GM23338 (cell line): ENCODE measurements at regions not wholly inside any gene's neighbourhood (a gene's known extent, or its start where the extent isn't known, plus 50 kb on each side); places are given as distances from the start of the nearest gene placed in this dataset.

ENCODE experiments used
- ATAC-seq: fragments of 200-7000 bp; cut with Tn5 transposase; 3 replicates; pipeline ENCODE4 v1.9.1; 2020
- DNase-seq: peaks from one replicate; pipeline ENCODE4 v3.0.0-alpha.2; 2015; ENCODE audit warnings: low spot score
- H2AFZ ChIP-seq: fragments of 200-600 bp; sonication (generic); 2 replicates; pipeline ENCODE4 v1.8.0; 2016; ENCODE audit warnings: antibody characterized with exemption, mild to moderate bottlenecking, moderate library complexity
- H3F3A ChIP-seq: fragments of 200-600 bp; sonication (generic); replicated peaks from 2 replicates; pipeline ENCODE4 v1.8.0; 2017; ENCODE audit warnings: antibody characterized with exemption, mixed run types, low read depth
- H3K27ac ChIP-seq: fragments of 200-600 bp; sonication (generic); 2 replicates; pipeline ENCODE4 v1.6.1; 2016; ENCODE audit warnings: low read depth
- H3K27me3 ChIP-seq: fragments of 200-600 bp; sonication (generic); 2 replicates; pipeline ENCODE4 v1.8.0; 2016; ENCODE audit warnings: mild to moderate bottlenecking, mixed run types, moderate library complexity; ENCODE audit not compliant: insufficient read depth
- H3K36me3 ChIP-seq: fragments of 200-600 bp; sonication (generic); 2 replicates; pipeline ENCODE4 v1.8.0; 2016; ENCODE audit warnings: mild to moderate bottlenecking; ENCODE audit not compliant: insufficient read depth
- H3K4me1 ChIP-seq: fragments of 200-600 bp; sonication (generic); 2 replicates; pipeline ENCODE4 v1.8.0; 2016; ENCODE audit warnings: mild to moderate bottlenecking, moderate library complexity; ENCODE audit not compliant: insufficient read depth
- H3K4me2 ChIP-seq: fragments of 200-600 bp; sonication (generic); 2 replicates; pipeline ENCODE4 v1.7.1; 2017; ENCODE audit warnings: mixed run types
- H3K4me3 ChIP-seq: fragments of 200-600 bp; sonication (generic); 2 replicates; pipeline ENCODE4 v1.6.1; 2016; ENCODE audit warnings: mixed run types
- H3K79me2 ChIP-seq: fragments of 200-600 bp; sonication (generic); replicated peaks from 2 replicates; pipeline ENCODE4 v1.8.0; 2017; ENCODE audit warnings: mild to moderate bottlenecking; ENCODE audit not compliant: insufficient read depth
- H3K9me2 ChIP-seq: fragments of 200-600 bp; sonication (generic); 2 replicates; pipeline ENCODE4 v1.8.0; 2017; ENCODE audit not compliant: insufficient read depth
- H4K20me1 ChIP-seq: fragments of 200-600 bp; sonication (generic); replicated peaks from 2 replicates; pipeline ENCODE4 v1.8.0; 2017; ENCODE audit warnings: mild to moderate bottlenecking; ENCODE audit not compliant: insufficient read depth
- H3K27ac Mint-ChIP-seq: 2 replicates; pipeline ENCODE4 v1.8.0; 2020; ENCODE audit warnings: inconsistent platforms, mild to moderate bottlenecking, moderate library complexity, mixed read lengths
- H3K27me3 Mint-ChIP-seq: 3 replicates; pipeline ENCODE4 v1.8.0; 2022; ENCODE audit warnings: low read depth, mild to moderate bottlenecking, moderate library complexity, mixed read lengths, inconsistent platforms; ENCODE audit not compliant: insufficient read depth, poor library complexity
- H3K36me3 Mint-ChIP-seq: 3 replicates; pipeline ENCODE4 v1.8.0; 2021; ENCODE audit warnings: low read depth, mild to moderate bottlenecking, inconsistent platforms, moderate library complexity, mixed read lengths
- H3K4me1 Mint-ChIP-seq: 3 replicates; pipeline ENCODE4 v1.8.0; 2020; ENCODE audit warnings: mild to moderate bottlenecking, inconsistent platforms, mixed read lengths
- H3K4me3 Mint-ChIP-seq: 3 replicates; pipeline ENCODE4 v1.8.0; 2021; ENCODE audit warnings: moderate library complexity, mild to moderate bottlenecking, inconsistent platforms, mixed read lengths
- H3K9me3 Mint-ChIP-seq: 3 replicates; pipeline ENCODE4 v1.8.0; 2020; ENCODE audit warnings: moderate library complexity, mild to moderate bottlenecking, inconsistent platforms, mixed read lengths
- CREB1 ChIP-seq: fragments of 250-450 bp; sonication (Bioruptor Pico); IDR thresholded peaks from 2 replicates; pipeline ENCODE4 v1.5.0; 2020; ENCODE audit warnings: low read depth, mild to moderate bottlenecking, moderate library complexity
- EZH2 ChIP-seq: fragments of 200-600 bp; sonication (generic); IDR thresholded peaks from one replicate; pipeline ENCODE4 v1.8.0; 2017; ENCODE audit warnings: antibody characterized with exemption, mild to moderate bottlenecking, low read depth; ENCODE audit not compliant: unreplicated experiment
- EZH2phosphoT487 ChIP-seq: fragments of 200-600 bp; sonication (generic); IDR thresholded peaks from one replicate; pipeline ENCODE4 v1.8.1; 2018; ENCODE audit warnings: antibody characterized with exemption; ENCODE audit not compliant: unreplicated experiment
- NANOG ChIP-seq: IDR thresholded peaks from 2 replicates; pipeline ENCODE4 v1.6.1; 2016; ENCODE audit warnings: antibody characterized with exemption, borderline replicate concordance
- POLR2AphosphoS5 ChIP-seq: IDR thresholded peaks from 2 replicates; pipeline ENCODE4 v1.6.1; 2016; ENCODE audit warnings: antibody characterized with exemption, low read depth
- STAT1 ChIP-seq: IDR thresholded peaks from one replicate; pipeline ENCODE4 v1.6.1; 2016; ENCODE audit warnings: antibody characterized with exemption; ENCODE audit not compliant: unreplicated experiment
- ZNF114 ChIP-seq: fragments of 250-450 bp; sonication (Bioruptor Pico); IDR thresholded peaks from 2 replicates; pipeline ENCODE4 v1.5.0; 2020; ENCODE audit warnings: mild to moderate bottlenecking, moderate library complexity
- TF ChIP-seq, protein P1 (sequence below): IDR thresholded peaks from 2 replicates; pipeline ENCODE4 v1.6.1; 2016; ENCODE audit warnings: antibody characterized with exemption
- TF ChIP-seq, protein P2 (sequence below), 2 experiments: fragments of 200-600 bp in 1 of 2; sonication (generic) in 1 of 2; conservative IDR thresholded peaks; 2 replicates each; pipeline versions ENCODE4 v1.5.1 to v1.6.1; 2016 to 2017; ENCODE audit warnings: antibody characterized with exemption in 2 of 2, low read depth in 2 of 2, mild to moderate bottlenecking in 2 of 2, moderate library complexity in 1 of 2
- TF ChIP-seq, protein P3 (sequence below): fragments of 250-450 bp; sonication (Bioruptor Pico); IDR thresholded peaks from 2 replicates; pipeline ENCODE4 v1.5.0; 2020; ENCODE audit warnings: mild to moderate bottlenecking, moderate library complexity

DNA sequence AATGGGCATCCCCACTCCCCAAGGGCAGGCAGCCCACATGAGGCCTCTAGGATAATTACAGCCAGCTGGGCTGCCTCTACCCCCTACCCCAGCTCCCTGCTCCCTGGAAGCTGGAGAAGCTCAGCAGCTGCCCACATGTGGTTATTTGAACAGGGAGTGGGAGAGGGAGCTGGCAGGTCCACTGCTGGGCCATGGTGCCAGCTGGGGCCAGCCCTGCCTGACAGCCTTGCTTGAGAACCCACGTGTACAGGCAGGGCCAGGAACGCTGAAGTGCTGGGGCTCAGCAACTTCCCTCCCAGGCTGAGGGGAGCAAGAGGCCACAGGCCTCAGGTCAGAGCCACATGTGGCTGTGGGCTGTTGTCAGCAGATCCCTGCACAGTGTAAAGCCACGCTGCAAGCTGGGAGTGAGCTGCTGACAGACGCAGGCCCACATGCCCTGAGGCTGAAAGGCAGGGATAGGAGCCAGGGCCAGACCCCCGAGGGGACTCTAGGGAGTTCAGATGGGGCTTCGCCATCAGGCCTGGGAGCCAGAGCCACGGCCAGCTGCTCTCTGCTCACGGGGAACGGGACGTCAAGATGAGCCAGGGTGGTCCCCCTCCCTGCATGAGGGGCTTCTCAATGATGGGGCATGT lies 129.0 kb downstream of the SYF2 start (continued):
- TF ChIP-seq, protein P1, sequence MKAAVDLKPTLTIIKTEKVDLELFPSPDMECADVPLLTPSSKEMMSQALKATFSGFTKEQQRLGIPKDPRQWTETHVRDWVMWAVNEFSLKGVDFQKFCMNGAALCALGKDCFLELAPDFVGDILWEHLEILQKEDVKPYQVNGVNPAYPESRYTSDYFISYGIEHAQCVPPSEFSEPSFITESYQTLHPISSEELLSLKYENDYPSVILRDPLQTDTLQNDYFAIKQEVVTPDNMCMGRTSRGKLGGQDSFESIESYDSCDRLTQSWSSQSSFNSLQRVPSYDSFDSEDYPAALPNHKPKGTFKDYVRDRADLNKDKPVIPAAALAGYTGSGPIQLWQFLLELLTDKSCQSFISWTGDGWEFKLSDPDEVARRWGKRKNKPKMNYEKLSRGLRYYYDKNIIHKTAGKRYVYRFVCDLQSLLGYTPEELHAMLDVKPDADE, result no peak
- no peak for TF ChIP-seq EZH2phosphoT487

DNA sequence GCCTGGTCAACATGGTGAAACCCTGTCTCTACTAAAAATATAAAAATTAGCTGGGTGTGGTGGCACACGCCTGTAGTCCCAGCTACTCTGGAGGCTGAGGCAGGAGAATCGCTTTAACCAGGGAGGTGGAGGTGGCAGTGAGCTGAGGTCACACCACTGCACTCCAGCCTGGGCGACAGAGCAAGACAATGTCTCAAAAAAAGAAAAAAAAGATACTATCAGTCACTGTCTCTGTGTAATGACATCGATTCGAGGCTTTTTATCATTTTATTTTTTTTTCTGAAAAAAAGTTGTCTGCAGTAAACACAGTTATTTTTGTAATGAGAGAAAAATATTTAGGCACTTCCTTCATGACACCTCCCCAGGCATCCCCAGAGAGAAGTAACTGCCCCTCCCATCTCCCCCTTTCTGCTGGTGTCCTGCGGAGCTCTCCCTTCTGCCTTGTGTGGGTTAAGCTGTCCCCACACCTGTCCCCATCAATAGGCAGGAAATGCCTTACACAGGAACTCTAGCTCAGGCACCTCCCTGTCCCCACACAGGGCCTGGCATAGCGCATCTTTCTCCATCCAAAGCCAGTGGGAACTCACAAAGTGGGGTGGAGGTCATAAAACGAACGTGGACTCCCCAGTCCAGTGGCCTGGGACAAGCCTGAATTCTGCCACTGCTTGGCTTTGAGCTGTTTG lies 132.0 kb downstream of the SYF2 start:
- H3K27me3 ChIP-seq, result no peaks in the 10 kb centered on the region
- no peaks in the 10 kb centered on the region for H3K36me3 ChIP-seq
- H3K9me2 ChIP-seq, result no peaks in the 10 kb centered on the region
- no peak overlapping the region for H3K27ac ChIP-seq
- no peaks in the 10 kb centered on the region for H4K20me1 ChIP-seq
- peaks cover 10% of the 10 kb centered on the region for H3K27me3 Mint-ChIP-seq
- no peaks in the 10 kb centered on the region for H3K4me1 ChIP-seq
- no peaks in the 10 kb centered on the region for H3K79me2 ChIP-seq
- no peak overlapping the region for H3K4me3 Mint-ChIP-seq
- no peaks in the 10 kb centered on the region for H3K36me3 Mint-ChIP-seq
- no peak overlapping the region for H3K4me2 ChIP-seq
- DNase-seq, result no peak
- H3K4me3 ChIP-seq, result no peak overlapping the region
- H3F3A ChIP-seq, result no peaks in the 10 kb centered on the region
- TF ChIP-seq STAT1 (no peak), CREB1 (no peak), ZNF114 (CRISPR knock-in tag) (no peak), NANOG (no peak), POLR2AphosphoS5 (no peak), EZH2phosphoT487 (no peak), EZH2 (no peak)
- TF ChIP-seq, protein P1, result no peak
- TF ChIP-seq, protein P2, sequence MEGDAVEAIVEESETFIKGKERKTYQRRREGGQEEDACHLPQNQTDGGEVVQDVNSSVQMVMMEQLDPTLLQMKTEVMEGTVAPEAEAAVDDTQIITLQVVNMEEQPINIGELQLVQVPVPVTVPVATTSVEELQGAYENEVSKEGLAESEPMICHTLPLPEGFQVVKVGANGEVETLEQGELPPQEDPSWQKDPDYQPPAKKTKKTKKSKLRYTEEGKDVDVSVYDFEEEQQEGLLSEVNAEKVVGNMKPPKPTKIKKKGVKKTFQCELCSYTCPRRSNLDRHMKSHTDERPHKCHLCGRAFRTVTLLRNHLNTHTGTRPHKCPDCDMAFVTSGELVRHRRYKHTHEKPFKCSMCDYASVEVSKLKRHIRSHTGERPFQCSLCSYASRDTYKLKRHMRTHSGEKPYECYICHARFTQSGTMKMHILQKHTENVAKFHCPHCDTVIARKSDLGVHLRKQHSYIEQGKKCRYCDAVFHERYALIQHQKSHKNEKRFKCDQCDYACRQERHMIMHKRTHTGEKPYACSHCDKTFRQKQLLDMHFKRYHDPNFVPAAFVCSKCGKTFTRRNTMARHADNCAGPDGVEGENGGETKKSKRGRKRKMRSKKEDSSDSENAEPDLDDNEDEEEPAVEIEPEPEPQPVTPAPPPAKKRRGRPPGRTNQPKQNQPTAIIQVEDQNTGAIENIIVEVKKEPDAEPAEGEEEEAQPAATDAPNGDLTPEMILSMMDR (conservative IDR thresholded peaks at IDR 0.05; ENCODE audit: low read depth in 2 of 2), result no peak
- TF ChIP-seq, protein P3, sequence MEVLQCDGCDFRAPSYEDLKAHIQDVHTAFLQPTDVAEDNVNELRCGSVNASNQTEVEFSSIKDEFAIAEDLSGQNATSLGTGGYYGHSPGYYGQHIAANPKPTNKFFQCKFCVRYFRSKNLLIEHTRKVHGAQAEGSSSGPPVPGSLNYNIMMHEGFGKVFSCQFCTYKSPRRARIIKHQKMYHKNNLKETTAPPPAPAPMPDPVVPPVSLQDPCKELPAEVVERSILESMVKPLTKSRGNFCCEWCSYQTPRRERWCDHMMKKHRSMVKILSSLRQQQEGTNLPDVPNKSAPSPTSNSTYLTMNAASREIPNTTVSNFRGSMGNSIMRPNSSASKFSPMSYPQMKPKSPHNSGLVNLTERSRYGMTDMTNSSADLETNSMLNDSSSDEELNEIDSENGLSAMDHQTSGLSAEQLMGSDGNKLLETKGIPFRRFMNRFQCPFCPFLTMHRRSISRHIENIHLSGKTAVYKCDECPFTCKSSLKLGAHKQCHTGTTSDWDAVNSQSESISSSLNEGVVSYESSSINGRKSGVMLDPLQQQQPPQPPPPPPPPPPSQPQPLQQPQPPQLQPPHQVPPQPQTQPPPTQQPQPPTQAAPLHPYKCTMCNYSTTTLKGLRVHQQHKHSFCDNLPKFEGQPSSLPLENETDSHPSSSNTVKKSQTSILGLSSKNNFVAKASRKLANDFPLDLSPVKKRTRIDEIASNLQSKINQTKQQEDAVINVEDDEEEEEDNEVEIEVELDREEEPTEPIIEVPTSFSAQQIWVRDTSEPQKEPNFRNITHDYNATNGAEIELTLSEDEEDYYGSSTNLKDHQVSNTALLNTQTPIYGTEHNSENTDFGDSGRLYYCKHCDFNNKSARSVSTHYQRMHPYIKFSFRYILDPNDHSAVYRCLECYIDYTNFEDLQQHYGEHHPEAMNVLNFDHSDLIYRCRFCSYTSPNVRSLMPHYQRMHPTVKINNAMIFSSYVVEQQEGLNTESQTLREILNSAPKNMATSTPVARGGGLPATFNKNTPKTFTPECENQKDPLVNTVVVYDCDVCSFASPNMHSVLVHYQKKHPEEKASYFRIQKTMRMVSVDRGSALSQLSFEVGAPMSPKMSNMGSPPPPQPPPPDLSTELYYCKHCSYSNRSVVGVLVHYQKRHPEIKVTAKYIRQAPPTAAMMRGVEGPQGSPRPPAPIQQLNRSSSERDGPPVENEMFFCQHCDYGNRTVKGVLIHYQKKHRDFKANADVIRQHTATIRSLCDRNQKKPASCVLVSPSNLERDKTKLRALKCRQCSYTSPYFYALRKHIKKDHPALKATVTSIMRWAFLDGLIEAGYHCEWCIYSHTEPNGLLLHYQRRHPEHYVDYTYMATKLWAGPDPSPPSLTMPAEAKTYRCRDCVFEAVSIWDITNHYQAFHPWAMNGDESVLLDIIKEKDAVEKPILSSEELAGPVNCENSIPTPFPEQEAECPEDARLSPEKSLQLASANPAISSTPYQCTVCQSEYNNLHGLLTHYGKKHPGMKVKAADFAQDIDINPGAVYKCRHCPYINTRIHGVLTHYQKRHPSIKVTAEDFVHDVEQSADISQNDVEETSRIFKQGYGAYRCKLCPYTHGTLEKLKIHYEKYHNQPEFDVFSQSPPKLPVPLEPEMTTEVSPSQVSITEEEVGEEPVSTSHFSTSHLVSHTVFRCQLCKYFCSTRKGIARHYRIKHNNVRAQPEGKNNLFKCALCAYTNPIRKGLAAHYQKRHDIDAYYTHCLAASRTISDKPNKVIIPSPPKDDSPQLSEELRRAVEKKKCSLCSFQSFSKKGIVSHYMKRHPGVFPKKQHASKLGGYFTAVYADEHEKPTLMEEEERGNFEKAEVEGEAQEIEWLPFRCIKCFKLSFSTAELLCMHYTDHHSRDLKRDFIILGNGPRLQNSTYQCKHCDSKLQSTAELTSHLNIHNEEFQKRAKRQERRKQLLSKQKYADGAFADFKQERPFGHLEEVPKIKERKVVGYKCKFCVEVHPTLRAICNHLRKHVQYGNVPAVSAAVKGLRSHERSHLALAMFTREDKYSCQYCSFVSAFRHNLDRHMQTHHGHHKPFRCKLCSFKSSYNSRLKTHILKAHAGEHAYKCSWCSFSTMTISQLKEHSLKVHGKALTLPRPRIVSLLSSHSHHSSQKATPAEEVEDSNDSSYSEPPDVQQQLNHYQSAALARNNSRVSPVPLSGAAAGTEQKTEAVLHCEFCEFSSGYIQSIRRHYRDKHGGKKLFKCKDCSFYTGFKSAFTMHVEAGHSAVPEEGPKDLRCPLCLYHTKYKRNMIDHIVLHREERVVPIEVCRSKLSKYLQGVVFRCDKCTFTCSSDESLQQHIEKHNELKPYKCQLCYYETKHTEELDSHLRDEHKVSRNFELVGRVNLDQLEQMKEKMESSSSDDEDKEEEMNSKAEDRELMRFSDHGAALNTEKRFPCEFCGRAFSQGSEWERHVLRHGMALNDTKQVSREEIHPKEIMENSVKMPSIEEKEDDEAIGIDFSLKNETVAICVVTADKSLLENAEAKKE (CRISPR knock-in tag), result no peak
- no peak overlapping the region for H3K27ac Mint-ChIP-seq
- no peak for ATAC-seq
- peaks cover 4% of the 10 kb centered on the region; the same call in 2 of the 3 replicates for H3K9me3 Mint-ChIP-seq
- no peak overlapping the region for H2AFZ ChIP-seq
- peaks cover 10% of the 10 kb centered on the region for H3K4me1 Mint-ChIP-seq
